ENCODE measurements at regions not wholly inside any gene's neighbourhood (a gene's known extent, or its start where the extent isn't known, plus 50 kb on each side); places are given as distances from the start of the nearest gene placed in this dataset.
"Not testable (repeated sequence)": the region's sequence is repeated elsewhere in the genome, so short reads cannot be mapped to it uniquely, and the experiment has no call there.

DNA sequence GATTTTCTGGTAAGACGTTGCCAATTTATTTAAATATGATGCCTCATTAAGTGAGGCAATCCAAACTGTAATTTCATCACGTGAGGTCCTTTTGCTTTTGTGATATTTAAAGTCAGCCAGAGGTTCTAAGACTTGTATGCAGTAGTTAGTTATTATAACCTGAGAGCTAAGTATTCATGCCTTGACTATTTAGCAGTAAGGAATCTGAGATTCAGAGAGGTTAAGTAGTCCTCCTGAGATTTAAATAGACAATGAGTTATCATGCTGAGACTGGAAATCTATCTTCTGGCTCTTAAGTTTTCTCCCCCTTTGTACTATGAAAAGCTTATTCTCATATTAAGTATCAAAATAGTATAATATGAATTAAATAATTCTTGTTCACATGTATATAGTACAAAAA is 158.0 kb downstream of the UTRN start:
- Histone ChIP-seq H3K4me1 (ENCODE audit: control insufficient read depth, insufficient read depth, low read length) (no peaks in the 10 kb centered on the region), H3K4me3 (ENCODE audit: low read length) (no peak overlapping the region), H3K9me3 (ENCODE audit: control insufficient read depth, low read length) (no peaks in the 10 kb centered on the region), H3K27me3 (ENCODE audit: control insufficient read depth, insufficient read depth, low read length) (no peaks in the 10 kb centered on the region), H3K36me3 (ENCODE audit: control insufficient read depth, insufficient read depth, low read length) (peaks cover 4% of the 10 kb centered on the region), H3K9ac (ENCODE audit: low read length) (no peak overlapping the region)

DNA sequence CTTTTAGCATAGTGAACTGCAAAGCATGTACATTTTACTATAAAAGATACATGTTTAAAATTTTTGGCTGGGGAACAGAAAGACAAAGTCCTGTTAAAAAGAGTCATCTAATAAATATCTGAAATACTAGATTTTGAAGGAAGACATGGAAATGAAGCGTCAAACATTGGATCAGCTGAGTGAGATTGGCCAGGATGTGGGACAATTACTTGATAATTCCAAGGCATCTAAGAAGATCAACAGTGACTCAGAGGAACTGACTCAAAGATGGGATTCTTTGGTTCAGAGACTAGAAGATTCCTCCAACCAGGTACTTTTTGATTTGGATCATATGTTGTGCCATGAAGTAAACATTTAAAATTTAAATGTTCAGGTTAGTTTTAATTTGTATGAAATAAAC is 162.3 kb downstream of the UTRN start:
- Histone ChIP-seq H3K36me3 (ENCODE audit: control insufficient read depth, insufficient read depth, low read length) (no peaks in the 10 kb centered on the region), H3K9ac (ENCODE audit: low read length) (no peak overlapping the region)

DNA sequence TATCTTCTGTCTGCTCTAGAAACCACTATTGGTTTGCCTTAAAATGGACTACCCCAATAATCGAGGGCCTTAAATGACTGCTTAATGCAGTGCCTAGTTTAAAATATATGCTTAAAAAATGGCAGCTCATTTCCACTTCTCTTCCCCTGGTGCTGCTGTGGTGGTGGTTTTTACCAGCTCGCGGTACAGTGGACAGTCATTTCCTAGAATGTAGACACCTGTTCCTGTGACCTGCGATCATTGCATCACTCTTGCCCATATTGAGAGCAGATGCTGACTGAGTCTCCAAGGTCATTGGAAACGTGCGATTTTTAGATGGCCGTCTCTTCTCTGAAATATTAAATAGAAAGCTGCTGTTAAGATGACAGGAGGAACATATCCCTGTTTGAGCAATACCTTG is 164.1 kb downstream of the UTRN start:
- H3K27me3 ChIP-seq (ENCODE audit: control insufficient read depth, insufficient read depth, low read length) = no peaks in the 10 kb centered on the region
- H3K9ac ChIP-seq (ENCODE audit: low read length) = no peak overlapping the region
- H3K4me1 ChIP-seq (ENCODE audit: control insufficient read depth, insufficient read depth, low read length) = no peaks in the 10 kb centered on the region
- H3K36me3 ChIP-seq (ENCODE audit: control insufficient read depth, insufficient read depth, low read length) = no peaks in the 10 kb centered on the region
- H3K9me3 ChIP-seq (ENCODE audit: control insufficient read depth, low read length) = no peaks in the 10 kb centered on the region
- no peak overlapping the region for H3K4me3 ChIP-seq (ENCODE audit: low read length)

More for the DNA sequence above, 162.3 kb downstream of the UTRN start:
- Histone ChIP-seq H3K9me3 (ENCODE audit: control insufficient read depth, low read length) (no peaks in the 10 kb centered on the region), H3K4me1 (ENCODE audit: control insufficient read depth, insufficient read depth, low read length) (no peaks in the 10 kb centered on the region), H3K4me3 (ENCODE audit: low read length) (no peak overlapping the region), H3K27me3 (ENCODE audit: control insufficient read depth, insufficient read depth, low read length) (no peaks in the 10 kb centered on the region)

DNA sequence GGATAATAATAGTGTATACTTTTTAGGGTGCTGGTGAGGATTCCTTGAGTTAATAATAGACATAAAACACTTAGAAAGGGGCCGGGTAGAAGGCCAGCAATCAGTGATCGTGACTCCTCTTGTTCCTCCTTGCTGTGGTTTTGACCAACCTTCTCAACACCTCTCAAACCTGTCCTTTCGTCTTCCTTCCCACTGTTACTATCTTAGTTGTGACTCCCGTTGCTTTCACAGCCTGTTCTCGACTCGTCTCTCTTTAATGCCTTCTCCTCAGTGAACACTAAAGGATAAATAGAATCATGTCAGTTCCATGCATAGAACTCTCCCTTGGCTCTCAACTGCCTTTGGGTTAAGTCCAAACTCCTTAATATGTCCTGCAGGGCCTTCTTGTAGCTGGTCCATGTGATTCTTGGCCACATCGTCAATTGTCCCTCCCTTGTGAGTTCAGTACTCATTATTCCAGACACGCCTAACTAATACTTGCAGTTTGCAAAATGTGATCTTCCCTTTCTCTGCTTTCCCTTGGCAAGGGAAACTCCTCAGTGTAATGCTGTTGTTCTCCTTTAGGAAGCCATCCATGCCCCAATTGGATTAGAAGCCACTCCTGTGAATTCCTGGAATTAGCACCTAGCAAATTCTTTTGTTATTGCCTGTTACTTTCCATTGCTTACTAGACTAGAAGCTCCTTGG is 164.9 kb downstream of the UTRN start:
- Histone ChIP-seq H3K9me3 (ENCODE audit: control insufficient read depth, low read length) (no peaks in the 10 kb centered on the region), H3K36me3 (ENCODE audit: control insufficient read depth, insufficient read depth, low read length) (no peaks in the 10 kb centered on the region), H3K4me1 (ENCODE audit: control insufficient read depth, insufficient read depth, low read length) (no peaks in the 10 kb centered on the region)

DNA sequence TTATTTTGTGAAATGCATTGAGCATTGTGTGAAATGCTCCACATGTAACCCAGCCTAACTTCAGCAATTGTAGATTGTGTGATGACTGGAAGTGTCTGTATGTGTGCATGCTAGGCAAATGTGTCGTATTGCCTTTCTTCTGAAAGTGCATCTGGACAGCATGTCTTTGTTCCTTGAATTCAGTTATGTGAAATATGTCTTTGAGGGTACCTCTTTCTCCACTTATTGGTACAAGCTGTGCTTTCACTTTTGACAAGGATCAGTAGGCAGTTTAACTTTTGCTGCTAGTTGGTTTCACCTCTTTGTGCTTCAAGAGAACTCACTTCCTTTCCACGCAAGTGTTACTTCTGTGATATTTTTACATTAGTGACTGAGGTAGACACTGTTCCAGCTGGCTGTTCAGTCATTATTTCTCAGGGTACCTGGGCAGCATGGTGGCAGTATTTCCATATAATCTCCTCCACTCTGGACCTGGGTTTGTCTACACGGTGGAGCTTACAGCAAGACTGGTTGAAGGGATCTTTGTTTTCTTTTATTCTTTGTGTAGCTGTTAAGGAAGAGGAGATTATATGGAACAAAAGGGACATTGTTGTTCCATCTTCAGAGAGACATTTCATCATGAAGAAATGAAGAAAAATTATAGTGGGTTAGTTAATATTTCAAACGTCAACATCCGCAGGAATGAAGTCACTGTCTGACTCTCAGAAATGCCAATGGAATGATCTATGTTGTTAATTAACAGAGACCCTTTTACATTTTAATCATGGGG is 175.4 kb downstream of the UTRN start:
- H3K27me3 ChIP-seq (ENCODE audit: control insufficient read depth, insufficient read depth, low read length) = no peaks in the 10 kb centered on the region
- H3K4me3 ChIP-seq (ENCODE audit: low read length) = no peak overlapping the region
- peaks cover 4% of the 10 kb centered on the region for H3K36me3 ChIP-seq (ENCODE audit: control insufficient read depth, insufficient read depth, low read length)
- H3K4me1 ChIP-seq (ENCODE audit: control insufficient read depth, insufficient read depth, low read length) = no peaks in the 10 kb centered on the region
- no peak overlapping the region for H3K9ac ChIP-seq (ENCODE audit: low read length)
- H3K9me3 ChIP-seq (ENCODE audit: control insufficient read depth, low read length) = no peaks in the 10 kb centered on the region

More for the DNA sequence above, 164.9 kb downstream of the UTRN start:
- Histone ChIP-seq H3K9ac (ENCODE audit: low read length) (no peak overlapping the region), H3K4me3 (ENCODE audit: low read length) (no peak overlapping the region), H3K27me3 (ENCODE audit: control insufficient read depth, insufficient read depth, low read length) (no peaks in the 10 kb centered on the region)

DNA sequence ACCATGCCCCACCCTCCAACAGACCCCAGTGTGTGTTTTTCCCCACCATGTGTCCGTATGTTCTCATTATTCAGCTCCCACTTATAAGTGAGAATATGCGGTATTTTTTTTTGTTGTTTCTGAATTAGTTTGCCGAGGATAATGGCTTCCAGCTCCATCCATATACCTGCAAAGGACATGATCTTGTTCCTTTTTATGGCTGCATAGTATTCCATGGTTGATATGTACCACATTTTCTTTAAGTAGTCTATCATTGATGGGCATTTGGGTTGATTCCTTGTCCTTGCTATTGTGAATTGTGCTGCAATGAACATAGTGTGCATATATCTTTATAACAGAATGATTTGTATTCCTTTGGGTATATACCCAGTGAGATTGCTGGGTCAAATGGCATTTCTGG is 176.9 kb downstream of the UTRN start:
- Histone ChIP-seq H3K27me3 (ENCODE audit: control insufficient read depth, insufficient read depth, low read length) (no peaks in the 10 kb centered on the region), H3K4me3 (ENCODE audit: low read length) (no peak overlapping the region), H3K36me3 (ENCODE audit: control insufficient read depth, insufficient read depth, low read length) (peaks cover 4% of the 10 kb centered on the region), H3K9me3 (ENCODE audit: control insufficient read depth, low read length) (no peaks in the 10 kb centered on the region), H3K4me1 (ENCODE audit: control insufficient read depth, insufficient read depth, low read length) (no peaks in the 10 kb centered on the region), H3K9ac (ENCODE audit: low read length) (no peak overlapping the region)

DNA sequence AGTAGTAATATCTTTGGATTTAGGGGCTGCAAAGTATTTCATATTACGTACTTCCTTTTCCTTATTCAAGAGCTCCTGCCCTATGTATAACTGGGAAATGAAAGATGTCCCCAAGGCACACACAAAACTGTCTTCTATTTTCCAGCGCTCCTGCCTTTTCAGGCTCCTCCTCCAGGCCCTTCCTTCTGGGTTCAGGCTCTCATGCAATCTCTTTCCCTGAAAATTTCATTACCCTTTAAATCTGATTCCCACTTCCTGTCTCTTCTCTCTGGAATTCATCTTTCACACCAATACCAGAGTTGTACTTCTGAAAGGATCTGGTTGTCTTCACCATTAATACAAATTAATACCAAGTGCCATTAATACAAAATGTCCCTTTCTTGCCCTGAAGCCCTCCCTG is 181.6 kb downstream of the UTRN start:
- Histone ChIP-seq H3K27me3 (ENCODE audit: control insufficient read depth, insufficient read depth, low read length) (no peaks in the 10 kb centered on the region), H3K4me1 (ENCODE audit: control insufficient read depth, insufficient read depth, low read length) (no peaks in the 10 kb centered on the region), H3K9me3 (ENCODE audit: control insufficient read depth, low read length) (no peaks in the 10 kb centered on the region), H3K4me3 (ENCODE audit: low read length) (no peak overlapping the region), H3K9ac (ENCODE audit: low read length) (no peak overlapping the region), H3K36me3 (ENCODE audit: control insufficient read depth, insufficient read depth, low read length) (no peaks in the 10 kb centered on the region)

DNA sequence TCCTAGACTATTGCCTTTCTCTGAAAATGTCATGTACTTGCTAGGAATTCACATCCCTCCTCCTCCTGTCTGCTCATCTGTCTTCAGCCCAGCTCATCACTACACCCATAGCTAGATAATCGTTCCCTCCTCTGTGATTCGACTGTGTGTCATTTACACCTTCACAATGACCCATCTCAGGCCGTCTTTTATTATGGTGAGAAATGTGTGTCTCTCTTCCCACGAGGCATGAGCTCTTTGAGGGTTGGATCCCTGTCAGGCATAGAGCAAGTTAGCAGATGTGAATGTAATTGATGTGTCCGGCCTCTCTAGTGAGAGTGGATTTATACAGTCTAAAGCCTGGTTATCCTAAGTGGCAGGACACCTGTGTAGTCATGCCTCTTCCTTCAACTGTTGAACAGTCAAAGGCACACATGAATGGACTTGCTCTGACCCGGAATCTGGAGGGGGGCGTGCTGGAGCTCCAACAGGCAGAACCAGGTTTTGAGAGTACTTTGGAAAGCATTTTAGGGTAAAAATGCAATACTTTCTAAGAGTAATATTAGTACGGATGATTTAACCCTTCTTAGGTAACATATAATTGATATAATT is 182.1 kb downstream of the UTRN start:
- H3K9me3 ChIP-seq (ENCODE audit: control insufficient read depth, low read length) = no peaks in the 10 kb centered on the region
- H3K4me3 ChIP-seq (ENCODE audit: low read length) = no peak overlapping the region
- H3K4me1 ChIP-seq (ENCODE audit: control insufficient read depth, insufficient read depth, low read length) = no peaks in the 10 kb centered on the region
- no peaks in the 10 kb centered on the region for H3K27me3 ChIP-seq (ENCODE audit: control insufficient read depth, insufficient read depth, low read length)
- H3K36me3 ChIP-seq (ENCODE audit: control insufficient read depth, insufficient read depth, low read length) = no peaks in the 10 kb centered on the region
- no peak overlapping the region for H3K9ac ChIP-seq (ENCODE audit: low read length)

DNA sequence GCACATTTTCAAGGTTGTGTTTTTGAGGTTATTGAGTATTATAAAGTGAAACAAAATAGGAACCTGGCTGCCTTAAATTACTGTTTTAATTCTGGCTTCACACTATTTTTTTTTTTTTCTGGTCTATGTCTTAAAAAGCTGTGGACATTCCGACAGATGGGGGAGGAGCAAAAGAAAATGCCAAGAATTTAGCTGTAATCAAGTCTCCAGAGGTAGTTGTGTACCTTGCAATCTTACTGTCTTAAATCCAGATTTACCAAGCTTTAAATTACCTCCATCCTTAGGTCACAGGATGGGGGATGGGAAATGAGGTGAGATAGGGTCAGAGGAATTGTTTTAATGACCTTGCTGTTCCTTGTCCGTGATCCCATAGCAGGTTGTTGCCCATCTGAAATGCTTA is 182.8 kb downstream of the UTRN start:
- Histone ChIP-seq H3K36me3 (ENCODE audit: control insufficient read depth, insufficient read depth, low read length) (no peaks in the 10 kb centered on the region), H3K4me1 (ENCODE audit: control insufficient read depth, insufficient read depth, low read length) (no peaks in the 10 kb centered on the region), H3K9ac (ENCODE audit: low read length) (no peak overlapping the region)

DNA sequence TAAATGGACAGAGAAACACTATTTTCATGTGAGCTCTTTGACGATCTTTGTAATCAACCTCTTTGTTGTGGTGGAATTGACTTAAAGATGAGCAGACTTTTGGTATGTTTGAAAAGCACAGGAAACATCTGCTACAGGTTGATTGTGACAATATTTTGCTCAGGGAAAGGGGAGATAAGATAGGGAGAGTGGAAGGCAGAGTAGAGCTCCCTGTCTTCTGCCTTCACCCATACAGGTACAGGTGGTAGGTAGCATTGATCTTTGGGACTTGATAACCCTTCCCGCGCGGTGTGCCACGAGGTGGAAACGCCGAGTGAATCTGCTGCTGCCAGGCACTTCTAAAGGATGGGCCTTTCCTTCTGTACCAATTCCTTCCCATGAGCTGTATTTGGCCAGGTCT is 183.6 kb downstream of the UTRN start:
- no peaks in the 10 kb centered on the region for H3K4me1 ChIP-seq (ENCODE audit: control insufficient read depth, insufficient read depth, low read length)
- no peak overlapping the region for H3K4me3 ChIP-seq (ENCODE audit: low read length)
- no peak overlapping the region for H3K9ac ChIP-seq (ENCODE audit: low read length)
- H3K9me3 ChIP-seq (ENCODE audit: control insufficient read depth, low read length) = no peaks in the 10 kb centered on the region
- H3K27me3 ChIP-seq (ENCODE audit: control insufficient read depth, insufficient read depth, low read length) = no peaks in the 10 kb centered on the region
- H3K36me3 ChIP-seq (ENCODE audit: control insufficient read depth, insufficient read depth, low read length) = no peaks in the 10 kb centered on the region

More for the DNA sequence above, 182.8 kb downstream of the UTRN start:
- Histone ChIP-seq H3K4me3 (ENCODE audit: low read length) (no peak overlapping the region), H3K9me3 (ENCODE audit: control insufficient read depth, low read length) (no peaks in the 10 kb centered on the region), H3K27me3 (ENCODE audit: control insufficient read depth, insufficient read depth, low read length) (no peaks in the 10 kb centered on the region)

DNA sequence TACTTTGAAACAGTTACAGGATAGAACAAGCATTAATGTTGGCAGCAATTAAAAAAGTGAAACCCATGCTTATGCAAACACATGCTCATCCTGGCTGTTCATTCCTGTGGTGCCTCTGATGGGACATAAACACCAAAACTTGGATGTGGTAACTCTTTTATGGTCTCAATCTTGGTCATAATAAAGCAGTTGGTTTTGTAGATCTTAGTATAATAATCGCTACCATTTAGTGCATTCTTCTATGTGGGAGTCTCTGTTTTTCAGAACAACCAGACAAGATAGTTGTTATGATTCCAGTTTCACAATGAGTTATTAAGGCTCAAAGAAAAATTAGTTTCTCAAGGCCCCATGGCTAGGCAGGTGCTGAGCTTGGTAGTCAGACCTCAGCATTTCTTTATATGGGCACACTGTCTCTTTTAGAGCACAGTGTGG is 184.0 kb downstream of the UTRN start:
- Histone ChIP-seq H3K9ac (ENCODE audit: low read length) (no peak overlapping the region), H3K36me3 (ENCODE audit: control insufficient read depth, insufficient read depth, low read length) (no peaks in the 10 kb centered on the region), H3K4me1 (ENCODE audit: control insufficient read depth, insufficient read depth, low read length) (no peaks in the 10 kb centered on the region), H3K9me3 (ENCODE audit: control insufficient read depth, low read length) (no peaks in the 10 kb centered on the region), H3K27me3 (ENCODE audit: control insufficient read depth, insufficient read depth, low read length) (no peaks in the 10 kb centered on the region), H3K4me3 (ENCODE audit: low read length) (no peak overlapping the region)

DNA sequence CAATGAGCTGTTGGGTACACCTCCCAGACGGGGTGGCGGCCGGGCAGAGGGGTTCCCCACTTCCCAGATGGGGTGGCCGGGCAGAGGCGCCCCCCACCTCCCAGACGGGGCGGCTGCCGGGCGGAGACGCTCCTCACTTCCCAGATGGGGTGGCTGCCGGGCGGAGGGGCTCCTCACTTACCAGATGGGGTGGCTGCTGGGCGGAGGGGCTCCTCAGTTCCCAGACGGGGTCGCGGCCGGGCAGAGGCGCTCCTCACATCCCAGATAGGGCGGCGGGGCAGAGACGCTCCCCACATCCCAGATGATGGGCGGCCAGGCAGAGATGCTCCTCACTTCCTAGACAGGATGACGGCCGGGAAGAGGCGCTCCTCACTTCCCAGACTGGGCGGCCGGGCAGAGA is 185.1 kb downstream of the UTRN start:
- not testable (repeated sequence) for H3K9ac ChIP-seq (ENCODE audit: low read length); H3K9me3 ChIP-seq (ENCODE audit: control insufficient read depth, low read length); H3K4me1 ChIP-seq (ENCODE audit: control insufficient read depth, insufficient read depth, low read length); H3K27me3 ChIP-seq (ENCODE audit: control insufficient read depth, insufficient read depth, low read length); H3K4me3 ChIP-seq (ENCODE audit: low read length); H3K36me3 ChIP-seq (ENCODE audit: control insufficient read depth, insufficient read depth, low read length)

Measured in mucosa of stomach (tissue), 1 donor.